ENCODE measurements at regions not wholly inside any gene's neighbourhood (a gene's known extent, or its start where the extent isn't known, plus 50 kb on each side); places are given as distances from the start of the nearest gene placed in this dataset.

GRCh38 chr11:120021978-120022377 lies 115.9 kb downstream of the TRIM29 start:
- TF ChIP-seq CTCF (conservative IDR thresholded peaks at IDR 0.05) (no peak), EZH2 (IDR thresholded peaks at IDR 0.05; ENCODE audit: low read depth) (no peak)
